GM21381 (cell line): ENCODE measurements at regions not wholly inside any gene's neighbourhood (a gene's known extent, or its start where the extent isn't known, plus 50 kb on each side); places are given as distances from the start of the nearest gene placed in this dataset.

Experiments
- ATAC-seq: cut with Tn5 transposase; IDR thresholded peaks from one replicate; pipeline ENCODE4 v1.9.1; 2021; ENCODE audit warnings: mild to moderate bottlenecking, moderate library complexity; ENCODE audit not compliant: unreplicated experiment

- no peak for ATAC-seq
Observed at GRCh38 chr16:65876624-65877023, 489.9 kb upstream of the CDH5 start.

- no peak for ATAC-seq
Observed at GRCh38 chr16:65876056-65876408, 490.5 kb upstream of the CDH5 start.

- ATAC-seq, result no peak
Observed at GRCh38 chr16:65875381-65876055, 491.0 kb upstream of the CDH5 start.

DNA sequence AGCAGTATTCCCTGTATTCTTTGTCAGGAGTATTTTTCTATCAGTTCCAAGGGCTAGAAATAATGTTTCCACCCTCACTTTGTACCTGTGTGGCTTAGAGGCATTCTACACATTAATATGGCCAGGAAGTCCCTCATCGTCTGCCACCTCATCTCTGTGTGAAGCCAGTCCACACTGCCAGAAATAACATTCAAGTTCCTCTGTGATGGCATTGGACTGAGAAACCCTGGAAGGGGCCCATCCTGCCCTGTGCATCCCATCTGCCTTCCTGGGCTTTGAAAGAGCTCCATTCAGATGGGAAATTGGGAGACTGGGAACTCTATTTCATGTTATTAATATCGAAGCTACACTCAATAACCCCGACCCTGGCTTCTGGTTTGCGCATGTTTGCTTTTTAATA lies 497.2 kb upstream of the CDH5 start:
- no peak for ATAC-seq

GRCh38 chr16:65867276-65867960 lies 499.1 kb upstream of the CDH5 start:
- no peak for ATAC-seq

DNA sequence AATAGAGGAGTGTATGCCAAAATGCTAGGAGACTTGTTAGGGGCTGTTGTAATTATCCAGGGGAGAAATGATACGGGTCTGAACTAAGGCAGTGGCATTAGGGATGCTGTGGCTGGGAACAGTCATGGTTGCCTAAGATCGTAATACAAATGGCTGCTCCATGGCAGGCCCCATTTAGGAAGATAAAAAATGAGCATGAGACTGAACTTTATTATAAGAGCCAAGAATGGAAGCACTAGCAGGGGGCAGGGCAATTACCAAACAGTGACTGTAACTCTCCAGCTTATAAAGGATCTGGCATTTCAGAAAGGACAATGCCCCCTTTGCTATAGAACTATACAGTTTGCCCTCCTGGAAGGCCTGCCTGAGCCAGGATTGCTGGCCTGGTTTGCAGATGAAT lies 503.3 kb upstream of the CDH5 start:
- no peak for ATAC-seq

GRCh38 chr16:65861131-65861731 lies 505.3 kb upstream of the CDH5 start:
- no peak for ATAC-seq

GRCh38 chr16:65855171-65856145 lies 511.0 kb upstream of the CDH5 start:
- ATAC-seq, result no peak

- no peak for ATAC-seq
Observed at GRCh38 chr16:65846210-65846602, 520.3 kb upstream of the CDH5 start.

DNA sequence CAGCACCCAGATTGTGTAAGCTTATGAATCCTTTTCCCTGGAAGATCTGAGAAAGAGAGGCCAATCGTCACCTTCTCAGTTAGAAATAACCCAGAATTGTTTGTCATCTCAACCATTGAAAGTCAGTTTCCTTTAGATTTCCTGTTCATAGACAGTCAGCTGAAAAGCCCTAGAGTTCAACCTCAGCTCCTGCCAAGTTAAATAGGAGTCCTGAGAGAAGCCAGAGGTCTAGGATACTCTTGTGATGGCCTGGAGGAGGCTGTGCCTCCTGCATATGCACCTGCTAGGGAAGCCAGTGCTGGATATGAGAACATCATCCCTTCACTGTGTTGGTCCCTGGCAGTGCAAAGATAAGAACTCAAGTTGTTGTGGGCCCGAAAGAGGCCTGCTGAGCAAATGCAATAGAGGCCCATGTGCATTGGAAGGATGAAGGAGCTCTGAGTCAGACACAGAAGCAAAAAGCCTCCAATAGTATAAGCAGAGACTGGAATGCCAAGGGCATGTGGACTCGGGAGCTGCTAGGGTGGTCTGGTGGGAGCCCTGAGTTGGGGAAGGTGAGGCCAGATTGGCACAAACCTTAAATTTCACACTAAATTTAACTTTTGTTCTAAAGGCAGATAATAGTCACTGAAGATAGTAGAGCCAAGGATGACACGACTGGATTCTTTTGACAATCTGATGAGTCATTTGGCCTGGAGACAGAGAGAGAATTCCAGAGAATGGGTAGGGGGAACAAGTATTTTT lies 520.9 kb upstream of the CDH5 start:
- ATAC-seq, result no peak

- ATAC-seq, result no peak
Observed at GRCh38 chr16:65843941-65844340, 522.5 kb upstream of the CDH5 start.

- no peak for ATAC-seq
Observed at GRCh38 chr16:65842067-65842466, 524.4 kb upstream of the CDH5 start.

DNA sequence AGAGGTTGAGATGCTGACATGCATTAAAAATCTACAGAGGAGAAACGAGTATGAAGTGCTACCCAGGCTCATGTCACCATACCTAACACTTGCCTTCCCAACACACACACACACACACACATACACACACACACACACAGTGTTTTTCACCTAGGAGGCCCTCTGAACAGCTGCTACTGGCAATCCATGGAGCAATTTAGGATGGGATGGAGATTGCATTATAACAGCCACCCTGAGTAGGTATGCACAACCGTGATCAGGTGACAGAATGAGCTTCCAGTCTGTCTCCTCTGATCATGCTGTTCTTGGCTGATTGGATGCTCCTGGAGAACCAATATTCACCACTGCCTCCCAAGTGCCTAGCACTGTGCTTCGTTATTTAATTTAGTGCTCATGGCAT lies 528.5 kb upstream of the CDH5 start:
- no peak for ATAC-seq

DNA sequence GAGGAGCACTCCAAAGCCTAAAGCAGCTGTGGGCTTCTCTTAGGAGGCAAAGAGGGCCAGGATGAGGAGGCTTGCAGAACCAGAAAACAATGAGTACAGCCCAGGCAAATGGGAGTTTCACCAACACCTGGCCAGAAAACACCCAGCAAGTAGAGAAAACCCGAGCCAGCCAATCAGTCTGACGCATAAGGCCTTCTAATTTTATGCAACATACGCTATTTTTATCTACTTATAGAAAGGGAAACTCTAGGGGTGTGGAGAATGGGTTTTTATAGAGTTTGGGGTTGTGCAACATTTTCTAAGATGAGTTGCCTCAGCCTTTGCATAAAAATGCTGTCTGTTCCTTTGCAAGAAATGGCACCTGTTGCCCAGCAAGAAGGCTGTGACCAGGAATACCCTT lies 529.0 kb upstream of the CDH5 start:
- ATAC-seq, result no peak

DNA sequence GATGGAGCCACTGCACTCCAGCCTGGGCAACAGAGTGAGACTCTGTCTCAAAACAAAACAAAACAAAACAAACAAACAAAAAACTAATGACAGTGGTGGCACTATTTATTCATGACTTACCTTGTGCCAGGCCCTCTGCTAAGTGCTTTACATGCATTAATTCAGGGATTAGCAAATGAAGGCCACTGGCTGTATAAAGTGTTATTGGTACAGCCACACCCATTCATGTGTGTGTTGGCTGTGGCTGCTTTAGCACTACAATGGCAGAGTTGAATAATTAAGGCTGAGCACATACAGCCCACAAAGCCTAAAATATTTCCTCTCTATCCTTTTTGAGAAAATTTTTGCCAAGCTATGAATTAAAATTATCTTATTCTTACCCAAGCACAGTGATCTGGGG lies 531.8 kb upstream of the CDH5 start:
- no peak for ATAC-seq

DNA sequence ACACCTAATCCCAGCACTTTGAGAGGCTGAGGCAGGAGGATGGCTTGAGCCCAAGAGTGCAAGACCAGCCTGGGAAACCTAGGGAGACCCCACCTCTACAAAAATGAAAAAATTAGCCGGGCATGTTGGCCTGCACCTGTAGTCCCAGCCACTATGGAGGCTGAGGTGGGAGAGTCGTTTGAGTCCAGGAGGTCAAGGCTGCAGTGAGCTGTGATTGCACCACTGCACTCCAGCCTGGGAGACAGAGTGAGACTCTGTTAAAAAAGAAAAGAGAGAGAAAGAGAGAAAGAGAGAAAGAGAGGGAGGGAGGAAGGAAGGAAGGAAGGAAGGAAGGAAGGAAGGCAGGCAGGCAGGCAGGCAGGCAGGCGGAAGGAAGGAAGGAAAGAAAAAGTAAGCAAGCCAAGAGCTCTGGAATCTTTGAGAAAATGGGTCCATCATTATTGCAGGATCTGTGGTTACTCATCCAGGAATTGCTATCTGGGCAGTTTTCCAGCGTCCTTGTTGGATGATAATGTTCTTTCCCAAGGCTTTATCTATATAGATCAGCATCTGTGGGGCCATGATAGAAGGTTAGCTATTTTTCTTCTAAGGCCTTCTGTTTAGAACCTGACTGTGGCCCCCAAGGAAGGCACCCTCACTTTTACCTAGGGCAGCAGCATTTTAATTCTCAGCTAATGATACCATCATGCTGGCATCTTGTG lies 533.2 kb upstream of the CDH5 start:
- ATAC-seq, result no peak

DNA sequence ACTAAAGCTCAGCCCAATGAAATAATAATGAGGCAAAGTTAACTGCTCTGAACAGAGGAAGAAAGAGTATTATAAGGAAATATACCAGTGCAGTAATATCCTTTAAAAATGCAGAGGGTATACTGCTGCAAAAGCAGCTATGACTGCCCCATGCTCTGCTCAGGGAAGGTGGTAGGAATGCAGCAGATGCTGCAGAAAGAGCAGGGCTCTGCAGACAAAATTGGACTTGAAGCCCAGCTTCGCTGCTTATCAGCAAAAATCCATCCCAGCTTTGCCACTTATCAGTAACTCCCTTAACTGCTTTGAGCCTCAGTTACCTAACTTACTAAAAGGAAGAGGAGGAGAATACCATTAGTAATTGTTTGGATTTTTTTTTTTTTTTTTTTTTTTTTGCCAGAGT lies 533.8 kb upstream of the CDH5 start:
- ATAC-seq, result no peak

- no peak for ATAC-seq
Observed at GRCh38 chr16:65831903-65832666, 534.4 kb upstream of the CDH5 start.

GRCh38 chr16:65829076-65829475 lies 537.4 kb upstream of the CDH5 start:
- no peak for ATAC-seq
